Hypothalamus (tissue), 51 donors: ENCODE measurements at regions not wholly inside any gene's neighbourhood (a gene's known extent, or its start where the extent isn't known, plus 50 kb on each side); places are given as distances from the start of the nearest gene placed in this dataset.

Experiments
- DNase-seq, 51 donors: peaks; one replicate each; lab custom pipeline; 2025; lab: John Stamatoyannopoulos, UW

GRCh38 chr2:67651565-67651964, 254.4 kb downstream of the ETAA1 start:
- no peak for DNase-seq

GRCh38 chr2:67652679-67653078, 255.5 kb downstream of the ETAA1 start:
- no peak for DNase-seq

- DNase-seq = no peak
Observed at GRCh38 chr2:67656875-67657274, 259.7 kb downstream of the ETAA1 start.

- DNase-seq = no peak
Observed at GRCh38 chr2:67658820-67659219, 261.7 kb downstream of the ETAA1 start.

GRCh38 chr2:67660015-67660602, 263.0 kb downstream of the ETAA1 start:
- DNase-seq = no peak

GRCh38 chr2:67660871-67661270, 263.7 kb downstream of the ETAA1 start:
- DNase-seq = no peak

GRCh38 chr2:67662222-67662621, 265.1 kb downstream of the ETAA1 start:
- no peak for DNase-seq

GRCh38 chr2:67663776-67664175, 266.6 kb downstream of the ETAA1 start:
- no peak for DNase-seq

GRCh38 chr2:67666386-67667053, 269.4 kb downstream of the ETAA1 start:
- DNase-seq = no peak

- no peak for DNase-seq
Observed at GRCh38 chr2:67667054-67667908, 270.1 kb downstream of the ETAA1 start.

- DNase-seq = no peak
Observed at GRCh38 chr2:67668538-67668937, 271.4 kb downstream of the ETAA1 start.

- DNase-seq = no peak
Observed at GRCh38 chr2:67669168-67669567, 272.0 kb downstream of the ETAA1 start.

- DNase-seq = no peak
Observed at GRCh38 chr2:67669766-67670165, 272.6 kb downstream of the ETAA1 start.

- DNase-seq = no peak
Observed at GRCh38 chr2:67670747-67671183, 273.6 kb downstream of the ETAA1 start.

- no peak for DNase-seq
Observed at GRCh38 chr2:67671464-67672450, 274.6 kb downstream of the ETAA1 start.

GRCh38 chr2:67674668-67675067, 277.5 kb downstream of the ETAA1 start:
- DNase-seq = no peak

- DNase-seq = peak in 2 of 51 donors; percentile 2 to 13
Observed at GRCh38 chr2:67684991-67685390, 287.9 kb downstream of the ETAA1 start.

- no peak for DNase-seq
Observed at GRCh38 chr2:67686254-67686653, 289.1 kb downstream of the ETAA1 start.

- DNase-seq = no peak
Observed at GRCh38 chr2:67689186-67689585, 292.1 kb downstream of the ETAA1 start.

GRCh38 chr2:67689651-67690050, 292.5 kb downstream of the ETAA1 start:
- no peak for DNase-seq
